Thyroid gland (tissue), 4 donors: ENCODE measurements at regions not wholly inside any gene's neighbourhood (a gene's known extent, or its start where the extent isn't known, plus 50 kb on each side); places are given as distances from the start of the nearest gene placed in this dataset.

Experiments
- CTCF ChIP-seq, 6 experiments: fragments of 200-600 bp in 3 of 6; fragments of 450-650 bp in 3 of 6; sonication (generic) in 3 of 6; IDR thresholded peaks; one replicate each; pipeline ENCODE4 v1.5.1; 2016 to 2019; ENCODE audit warnings: antibody characterized with exemption in 6 of 6, mild to moderate bottlenecking in 2 of 6, inconsistent platforms in 1 of 6, moderate library complexity in 1 of 6
- POLR2A ChIP-seq, 2 donors: fragments of 450-650 bp; IDR thresholded peaks; one replicate each; pipeline ENCODE4 v1.6.1; 2017; ENCODE audit warnings: antibody characterized with exemption in 2 of 2, mild to moderate bottlenecking in 2 of 2, moderate library complexity in 1 of 2

- TF ChIP-seq CTCF (IDR thresholded peaks at IDR 0.05), result no peak
- TF ChIP-seq POLR2A (IDR thresholded peaks at IDR 0.05), result no peak
These were observed 229.9 kb downstream of the TGFB2 start for GRCh38 chr1:218575079-218575478.
